Natural killer cell treated with Interleukin-12 subunit alpha and Interleukin-12 subunit beta and Interleukin-15 and Interleukin-18, amount 100 ng/mL, for 72 hours (primary cell): ENCODE measurements at regions not wholly inside any gene's neighbourhood (a gene's known extent, or its start where the extent isn't known, plus 50 kb on each side); places are given as distances from the start of the nearest gene placed in this dataset.
A peak's percentile ranks its signal among the peaks of the same experiment; 100 is the strongest.
"Not testable (repeated sequence)": the region's sequence is repeated elsewhere in the genome, so short reads cannot be mapped to it uniquely, and the experiment has no call there.

Experiments
- ATAC-seq, 2 donors: fragments of 150-1000 bp; cut with Tn5 transposase in 1 of 2; sonication (Bioruptor Pico), chemical (Tn5 transposase) in 1 of 2; 2 replicates each; pipeline ENCODE4 v1.10.0; 2021
- DNase-seq: peaks from one replicate; pipeline ENCODE4 v3.0.0; 2022; ENCODE audit warnings: low spot score
- H3K27ac Mint-ChIP-seq, 2 donors: 1 replicate in 1 of 2; 2 replicates in 1 of 2; pipeline ENCODE4 v1.8.0; 2022; ENCODE audit warnings: mixed read lengths in 2 of 2, mild to moderate bottlenecking in 1 of 2, moderate library complexity in 1 of 2
- H3K27me3 Mint-ChIP-seq, 2 donors: 1 replicate in 1 of 2; 2 replicates in 1 of 2; pipeline ENCODE4 v1.8.0; 2022; ENCODE audit warnings: mixed read lengths in 2 of 2
- H3K36me3 Mint-ChIP-seq: one replicate; pipeline ENCODE4 v1.8.0; 2022; ENCODE audit warnings: mixed read lengths
- H3K4me1 Mint-ChIP-seq, 2 donors: 1 replicate in 1 of 2; 2 replicates in 1 of 2; pipeline ENCODE4 v1.8.0; 2022; ENCODE audit warnings: low read depth in 2 of 2, mixed read lengths in 2 of 2, mild to moderate bottlenecking in 1 of 2
- H3K4me3 Mint-ChIP-seq: one replicate; pipeline ENCODE4 v1.8.0; 2022; ENCODE audit warnings: mixed read lengths
- H3K9me3 Mint-ChIP-seq: 2 replicates; pipeline ENCODE4 v1.8.0; 2022; ENCODE audit warnings: mixed read lengths

DNA sequence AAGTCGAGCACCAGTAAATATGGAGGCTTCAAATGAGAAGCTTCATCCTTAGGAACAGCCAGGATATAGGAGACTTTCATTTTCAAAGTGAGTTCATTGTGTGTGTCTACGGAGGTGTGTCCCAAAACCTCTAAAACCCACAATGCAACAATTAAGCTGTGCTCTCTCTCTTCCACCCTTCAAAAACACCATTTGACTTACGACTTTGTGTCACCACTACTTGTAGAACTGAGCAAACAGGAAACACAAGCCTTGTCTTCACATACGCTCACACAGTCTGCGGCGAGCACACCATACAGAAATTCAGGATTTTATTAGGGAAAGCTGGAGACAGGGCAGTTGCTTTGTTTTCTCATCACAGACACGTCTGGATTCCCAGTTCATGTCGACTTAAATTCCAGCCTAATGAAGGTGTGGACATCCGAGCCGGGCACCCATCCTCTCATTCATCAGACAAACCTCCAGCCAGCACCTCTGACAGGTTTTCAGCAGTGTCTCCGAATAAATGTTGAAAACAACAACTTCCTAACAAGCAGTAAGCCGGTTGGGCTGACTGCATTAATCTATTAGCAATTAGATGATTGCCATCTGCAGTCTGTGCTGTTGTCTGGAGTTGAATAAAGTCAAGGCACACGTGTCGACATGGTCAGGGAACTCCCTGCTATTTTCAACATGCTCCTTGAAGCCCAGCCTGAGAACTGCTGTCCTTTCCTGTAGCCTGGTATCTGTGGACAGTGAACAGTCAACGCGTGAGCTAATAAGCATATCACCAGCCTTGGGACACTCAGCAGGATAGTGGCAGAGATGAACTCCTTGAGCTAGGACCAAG is 1411.1 kb downstream of the BRD1 start:
- peak in 1 of 2 donors; percentile 31 for ATAC-seq

DNA sequence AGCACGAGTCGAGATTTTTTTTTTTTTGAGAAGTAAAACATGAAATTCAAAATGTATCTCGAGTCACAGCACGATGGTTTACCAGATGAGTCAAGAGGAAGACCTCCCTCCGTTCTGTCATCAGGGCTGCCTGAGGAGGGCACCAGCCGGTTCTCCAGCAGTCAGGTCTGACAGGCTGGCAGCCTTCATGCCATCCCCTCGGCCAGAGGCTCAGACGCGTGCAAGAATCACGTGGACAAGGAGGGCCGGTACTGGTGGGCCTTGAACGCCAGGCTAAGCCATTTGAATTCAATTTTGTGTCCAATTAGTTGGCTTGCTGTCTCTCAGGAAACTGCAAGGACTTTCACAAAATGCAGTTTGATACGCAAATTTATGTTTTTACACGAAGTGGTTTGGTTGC is 1412.2 kb downstream of the BRD1 start:
- DNase-seq, result no peak
- no peak overlapping the region for H3K4me3 Mint-ChIP-seq
- no peaks in the 10 kb centered on the region for H3K9me3 Mint-ChIP-seq
- peaks cover 21 to 42% of the 10 kb centered on the region in 2 donors for H3K27me3 Mint-ChIP-seq
- no peak overlapping the region for H3K27ac Mint-ChIP-seq
- no peaks in the 10 kb centered on the region for H3K4me1 Mint-ChIP-seq
- no peaks in the 10 kb centered on the region for H3K36me3 Mint-ChIP-seq
- ATAC-seq, result no peak

More for the DNA sequence above, 1411.1 kb downstream of the BRD1 start:
- H3K4me1 Mint-ChIP-seq, result no peaks in the 10 kb centered on the region
- no peaks in the 10 kb centered on the region for H3K9me3 Mint-ChIP-seq
- no peaks in the 10 kb centered on the region for H3K36me3 Mint-ChIP-seq
- peak; percentile 8 for DNase-seq
- peaks cover 20 to 39% of the 10 kb centered on the region in 2 donors for H3K27me3 Mint-ChIP-seq
- H3K4me3 Mint-ChIP-seq, result no peak overlapping the region
- H3K27ac Mint-ChIP-seq, result no peak overlapping the region

DNA sequence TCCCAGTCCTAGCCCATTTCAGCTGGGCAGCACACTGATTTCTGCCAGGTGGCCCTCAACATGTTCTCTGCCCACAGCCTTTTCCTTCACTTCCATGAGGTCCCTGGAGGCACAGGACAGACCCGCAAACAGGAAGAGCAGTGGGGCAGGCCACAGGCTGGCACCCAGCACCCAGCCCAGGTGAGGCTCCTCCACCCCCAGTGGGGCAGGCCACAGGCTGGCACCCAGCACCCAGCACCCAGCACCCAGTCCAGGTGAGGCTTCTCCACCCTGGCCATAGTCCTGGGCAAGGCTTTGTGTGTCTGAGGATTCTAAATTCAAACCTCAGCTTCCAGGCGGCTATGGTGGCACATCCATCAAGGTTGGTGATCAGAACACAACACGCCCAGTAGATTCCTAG is 1413.0 kb downstream of the BRD1 start:
- Mint-ChIP-seq H3K36me3 (no peaks in the 10 kb centered on the region), H3K4me3 (no peak overlapping the region), H3K27ac (no peak overlapping the region), H3K27me3 (peaks cover 21 to 43% of the 10 kb centered on the region in 2 donors), H3K4me1 (no peaks in the 10 kb centered on the region), H3K9me3 (no peaks in the 10 kb centered on the region)
- DNase-seq, result peak; percentile 44
- no peak for ATAC-seq

DNA sequence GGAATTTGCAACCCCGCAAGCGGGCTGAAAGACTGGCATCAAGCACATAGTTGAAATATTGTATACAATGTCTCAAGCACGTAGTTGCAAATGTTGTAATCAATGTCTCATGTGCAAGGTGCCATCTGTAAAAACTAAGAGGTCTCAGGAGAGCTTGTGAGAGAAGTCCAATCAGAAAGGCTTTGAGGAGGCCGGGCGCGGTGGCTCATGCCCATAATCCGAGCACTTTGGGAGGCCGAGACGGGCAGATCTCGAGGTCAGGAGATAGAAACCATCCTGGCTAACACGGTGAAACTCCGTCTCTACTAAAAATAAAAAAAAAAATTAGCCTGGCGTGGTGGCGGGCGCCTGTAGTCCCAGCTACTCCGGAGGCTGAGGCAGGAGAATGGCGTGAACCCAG is 1414.7 kb downstream of the BRD1 start:
- H3K4me3 Mint-ChIP-seq, H3K36me3 Mint-ChIP-seq, ATAC-seq, H3K9me3 Mint-ChIP-seq, H3K27ac Mint-ChIP-seq, H3K4me1 Mint-ChIP-seq: not testable (repeated sequence)
- DNase-seq, result peak; percentile 23
- H3K27me3 Mint-ChIP-seq, result peaks cover 26 to 48% of the 10 kb centered on the region in 2 donors

DNA sequence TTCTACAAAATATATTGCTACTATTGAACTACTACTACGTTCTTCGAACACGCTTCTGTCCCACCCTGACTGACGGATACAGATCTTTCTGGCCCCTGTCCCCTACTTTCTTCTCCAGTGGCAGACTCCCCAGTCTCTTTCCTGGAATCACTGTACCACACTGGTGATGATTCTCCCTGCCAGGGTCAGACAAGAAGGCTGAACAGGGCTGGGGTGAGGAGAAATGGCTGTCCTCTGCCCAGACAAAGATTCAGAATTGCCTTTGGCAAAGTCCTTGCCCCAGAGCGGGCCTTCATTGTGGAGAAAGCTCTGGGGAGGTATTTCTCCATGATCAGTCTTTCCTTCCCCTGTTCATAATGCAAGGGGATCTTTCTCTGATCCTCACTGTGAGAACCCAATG is 1417.1 kb downstream of the BRD1 start:
- DNase-seq (no peak), ATAC-seq (peak in 1 of 2 donors; percentile 40)
- H3K27ac Mint-ChIP-seq, result no peak overlapping the region
- no peaks in the 10 kb centered on the region for H3K36me3 Mint-ChIP-seq
- no peaks in the 10 kb centered on the region for H3K4me1 Mint-ChIP-seq
- peaks cover 24 to 52% of the 10 kb centered on the region in 2 donors for H3K27me3 Mint-ChIP-seq
- no peak overlapping the region for H3K4me3 Mint-ChIP-seq
- no peaks in the 10 kb centered on the region for H3K9me3 Mint-ChIP-seq

DNA sequence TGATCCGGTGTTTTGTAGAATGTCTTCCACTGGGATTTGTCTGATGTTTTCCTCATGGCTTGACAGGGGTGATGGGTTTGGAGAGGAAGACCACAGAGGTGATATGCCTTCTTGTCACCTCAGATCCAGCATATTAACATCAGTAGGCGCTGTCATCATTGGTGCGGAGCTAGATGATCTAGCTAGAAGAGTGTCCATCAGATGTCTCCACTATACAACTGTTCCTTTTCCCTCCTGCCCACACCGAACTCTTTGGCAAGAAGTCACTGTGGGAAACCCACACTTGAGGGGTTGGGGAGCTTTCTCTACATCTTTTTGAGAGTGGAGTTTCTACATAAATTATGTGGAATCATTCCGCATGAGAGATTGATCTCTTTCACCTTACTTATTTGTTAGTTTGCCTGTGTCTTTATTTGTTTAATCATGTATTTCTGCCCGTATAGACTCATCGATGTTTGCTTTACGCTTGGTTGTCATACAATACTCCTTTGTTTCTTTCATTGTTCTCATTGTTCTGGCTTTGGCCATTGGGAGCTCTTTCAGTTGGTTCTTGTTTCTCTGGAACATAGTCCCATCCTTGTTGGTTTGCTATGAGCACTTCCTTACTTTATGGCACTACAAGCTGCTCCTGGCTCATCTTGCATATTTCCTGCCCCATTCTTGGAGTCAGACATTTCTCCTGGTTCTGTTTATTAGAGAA is 1420.3 kb downstream of the BRD1 start:
- Mint-ChIP-seq H3K9me3 (no peaks in the 10 kb centered on the region), H3K36me3 (no peaks in the 10 kb centered on the region), H3K4me3 (no peak overlapping the region), H3K27me3 (peaks cover 17 to 41% of the 10 kb centered on the region in 2 donors), H3K4me1 (no peaks in the 10 kb centered on the region), H3K27ac (no peak overlapping the region)
- DNase-seq, result peak; percentile 26
- ATAC-seq, result no peak

DNA sequence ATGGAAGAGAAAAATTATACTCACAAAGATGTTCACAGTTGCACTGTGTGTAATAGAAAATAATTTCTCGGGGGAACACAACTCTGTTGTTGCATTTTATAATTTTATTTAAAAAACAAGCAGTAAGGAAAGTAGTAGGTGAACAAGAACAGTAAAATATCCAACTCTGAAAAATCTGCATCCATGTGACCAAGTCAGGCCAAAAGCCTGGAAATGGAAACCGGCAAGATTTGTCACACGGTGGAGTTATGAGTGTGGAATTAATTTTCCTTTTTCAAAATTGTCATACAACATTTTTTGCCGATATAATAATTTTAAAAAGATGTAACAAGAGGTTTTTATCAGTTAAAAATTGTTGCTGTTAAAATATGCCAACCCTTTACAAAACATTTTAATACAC is 1421.5 kb downstream of the BRD1 start:
- Mint-ChIP-seq H3K4me1 (no peaks in the 10 kb centered on the region), H3K9me3 (no peaks in the 10 kb centered on the region), H3K27me3 (peaks cover 16 to 36% of the 10 kb centered on the region in 2 donors), H3K4me3 (no peak overlapping the region), H3K36me3 (no peaks in the 10 kb centered on the region), H3K27ac (no peak overlapping the region)
- no peak for DNase-seq
- ATAC-seq, result no peak

DNA sequence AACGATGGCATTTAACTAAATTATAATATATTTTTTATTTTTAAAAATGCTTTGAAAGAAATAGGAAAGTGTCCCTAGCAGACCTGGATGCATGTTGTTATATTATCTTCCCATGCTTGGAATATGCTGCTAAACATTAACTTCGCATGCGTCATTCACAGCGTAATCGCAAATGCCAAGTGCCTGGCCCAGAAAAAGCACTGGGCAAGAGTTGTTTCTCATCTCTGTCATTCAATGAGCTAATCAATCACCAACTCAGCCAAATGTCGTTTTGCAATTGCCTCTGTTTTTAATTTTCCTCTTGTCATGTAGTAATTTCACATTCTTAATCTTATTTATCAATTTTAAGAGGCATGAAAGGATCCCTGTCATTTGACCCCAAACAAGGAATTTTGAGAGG is 1421.9 kb downstream of the BRD1 start:
- Mint-ChIP-seq H3K4me1 (no peaks in the 10 kb centered on the region), H3K36me3 (no peaks in the 10 kb centered on the region), H3K9me3 (no peaks in the 10 kb centered on the region), H3K4me3 (no peak overlapping the region), H3K27ac (no peak overlapping the region), H3K27me3 (peaks cover 13 to 32% of the 10 kb centered on the region in 2 donors)
- ATAC-seq, result no peak
- no peak for DNase-seq

DNA sequence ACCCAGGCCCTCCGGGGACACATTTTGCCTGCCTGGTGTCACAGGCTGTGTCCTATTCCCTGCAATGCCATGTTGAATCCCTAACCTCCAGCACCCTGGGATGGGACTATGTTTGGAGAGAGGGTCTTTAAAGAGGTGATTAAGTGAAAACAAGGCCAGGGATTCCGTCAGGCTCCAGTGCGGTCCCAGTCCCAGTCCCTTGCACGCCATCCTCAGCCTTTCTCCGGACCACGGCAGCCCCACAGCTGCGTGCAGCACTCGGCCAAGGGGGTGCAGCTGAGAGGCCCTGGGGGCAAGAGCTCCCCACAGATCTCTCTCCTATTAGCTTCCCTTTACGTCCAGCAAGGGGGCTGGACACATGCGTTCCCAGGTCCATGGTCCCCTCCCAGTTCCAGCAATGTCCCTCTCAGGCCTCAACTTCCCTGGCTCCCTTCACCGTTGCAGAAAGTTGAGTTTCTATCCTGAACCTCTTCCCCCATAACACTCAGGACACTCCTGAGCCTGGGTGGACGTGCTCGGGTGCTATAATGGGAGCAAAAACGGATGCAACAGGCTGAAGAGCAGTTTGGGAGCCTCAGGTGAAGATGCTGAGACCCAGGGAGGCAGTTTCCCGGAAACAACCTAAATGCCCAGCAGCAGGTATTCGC is 1422.7 kb downstream of the BRD1 start:
- ATAC-seq (peak in 1 of 2 donors; percentile 24), DNase-seq (peak; percentile 44)
- H3K27me3 Mint-ChIP-seq, result peaks cover 10 to 24% of the 10 kb centered on the region in 2 donors
- H3K36me3 Mint-ChIP-seq, result no peaks in the 10 kb centered on the region
- H3K4me1 Mint-ChIP-seq, result no peaks in the 10 kb centered on the region
- no peak overlapping the region for H3K4me3 Mint-ChIP-seq
- H3K9me3 Mint-ChIP-seq, result no peaks in the 10 kb centered on the region
- H3K27ac Mint-ChIP-seq, result no peak overlapping the region

DNA sequence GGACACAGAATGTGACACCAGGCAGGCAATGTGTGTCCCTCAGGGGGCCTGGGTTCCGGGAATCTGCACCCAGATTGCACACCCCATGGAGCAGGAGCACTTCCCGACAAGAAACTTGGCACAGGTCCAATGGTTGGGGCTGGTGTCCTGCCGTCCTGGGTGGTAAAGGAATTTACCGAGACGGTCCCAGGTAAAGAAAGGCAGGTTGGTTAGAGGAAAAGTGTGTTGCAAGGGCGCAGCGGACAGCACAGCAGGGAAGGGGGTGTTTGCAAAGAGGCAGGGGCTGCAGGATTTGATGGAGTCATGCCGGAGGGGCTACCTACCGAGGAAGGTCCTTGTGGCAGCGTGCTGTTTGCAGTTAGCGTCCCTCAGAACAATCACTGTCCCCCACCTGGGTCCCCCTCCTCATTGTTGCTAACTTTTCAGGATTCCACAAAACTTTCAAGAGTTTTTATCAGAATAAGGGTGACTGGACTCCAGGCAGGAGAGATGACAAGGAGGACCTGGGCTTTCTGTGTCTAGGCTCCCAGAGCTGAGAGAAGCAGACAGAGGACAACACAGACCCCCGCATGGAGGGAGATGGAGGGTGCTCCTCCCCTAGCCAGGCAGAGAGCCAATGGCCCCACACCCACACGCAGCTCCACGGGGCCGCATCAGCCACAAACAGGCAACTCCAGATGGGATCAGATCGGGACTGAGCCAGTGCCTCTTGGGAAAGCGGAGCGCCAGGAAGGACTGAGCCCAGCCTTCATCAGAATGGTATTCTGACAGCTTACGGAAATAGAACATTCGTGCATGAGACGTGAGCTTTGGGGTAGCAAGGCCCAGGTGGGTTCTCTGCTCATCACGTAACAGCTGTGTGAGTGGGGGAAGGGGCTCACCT is 1423.9 kb downstream of the BRD1 start:
- no peaks in the 10 kb centered on the region for H3K36me3 Mint-ChIP-seq
- H3K4me1 Mint-ChIP-seq, result no peaks in the 10 kb centered on the region
- peak; percentile 56 for DNase-seq
- peaks cover 15 to 26% of the 10 kb centered on the region in 2 donors for H3K27me3 Mint-ChIP-seq
- peak in 1 of 2 donors; percentile 18 for ATAC-seq
- H3K4me3 Mint-ChIP-seq, result no peak overlapping the region
- H3K27ac Mint-ChIP-seq, result no peak overlapping the region
- no peaks in the 10 kb centered on the region for H3K9me3 Mint-ChIP-seq

DNA sequence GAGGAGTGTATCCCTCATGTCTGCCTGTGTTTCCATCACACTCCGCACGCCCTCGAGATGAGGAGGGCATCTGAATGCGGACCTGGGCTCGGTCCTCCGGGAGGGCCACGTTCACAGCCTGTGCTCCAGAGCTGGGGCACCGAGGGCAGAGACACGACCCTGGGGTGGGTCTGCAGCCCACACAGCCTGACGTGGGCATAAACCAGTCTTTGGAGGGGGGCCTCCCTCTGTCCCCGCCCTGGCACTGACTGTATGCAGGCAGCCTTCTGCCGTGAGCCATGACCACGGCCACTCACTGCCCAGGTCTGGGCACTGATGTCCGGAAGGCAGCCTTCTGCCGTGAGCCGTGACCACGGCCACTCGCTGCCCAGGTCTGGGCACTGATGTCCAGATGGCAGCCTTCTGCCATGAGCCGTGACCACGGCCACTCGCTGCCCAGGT is 1425.1 kb downstream of the BRD1 start:
- Mint-ChIP-seq H3K36me3 (no peaks in the 10 kb centered on the region), H3K27ac (no peak overlapping the region), H3K4me1 (no peaks in the 10 kb centered on the region), H3K4me3 (no peak overlapping the region), H3K9me3 (no peaks in the 10 kb centered on the region), H3K27me3 (peaks cover 8 to 23% of the 10 kb centered on the region in 2 donors)
- ATAC-seq (peak in 1 of 2 donors; percentile 21), DNase-seq (peak; percentile 45)

DNA sequence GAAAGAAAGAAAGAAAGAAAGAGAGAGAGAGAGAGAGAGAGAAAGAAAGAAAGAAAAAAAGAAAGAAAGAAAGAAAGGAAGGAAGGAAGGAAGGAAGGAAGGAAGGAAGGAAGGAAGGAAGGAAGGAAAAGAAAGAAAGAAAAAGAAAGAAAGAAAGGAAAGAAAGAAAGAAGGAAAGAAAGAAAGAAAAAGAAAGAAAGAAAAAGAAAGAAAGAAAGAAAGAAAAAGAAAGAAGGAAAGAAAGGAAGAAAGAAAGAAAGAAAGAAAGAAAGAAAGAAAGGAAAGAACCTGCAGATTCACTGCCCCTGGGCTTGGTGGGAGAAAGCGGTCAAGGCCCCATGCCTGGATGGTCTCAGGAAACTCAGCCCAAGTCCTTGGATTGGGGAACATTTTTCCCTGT is 1426.2 kb downstream of the BRD1 start:
- DNase-seq, H3K9me3 Mint-ChIP-seq, H3K4me1 Mint-ChIP-seq, H3K36me3 Mint-ChIP-seq, H3K4me3 Mint-ChIP-seq, H3K27ac Mint-ChIP-seq, ATAC-seq: not testable (repeated sequence)
- H3K27me3 Mint-ChIP-seq, result peaks cover 6 to 16% of the 10 kb centered on the region in 2 donors

DNA sequence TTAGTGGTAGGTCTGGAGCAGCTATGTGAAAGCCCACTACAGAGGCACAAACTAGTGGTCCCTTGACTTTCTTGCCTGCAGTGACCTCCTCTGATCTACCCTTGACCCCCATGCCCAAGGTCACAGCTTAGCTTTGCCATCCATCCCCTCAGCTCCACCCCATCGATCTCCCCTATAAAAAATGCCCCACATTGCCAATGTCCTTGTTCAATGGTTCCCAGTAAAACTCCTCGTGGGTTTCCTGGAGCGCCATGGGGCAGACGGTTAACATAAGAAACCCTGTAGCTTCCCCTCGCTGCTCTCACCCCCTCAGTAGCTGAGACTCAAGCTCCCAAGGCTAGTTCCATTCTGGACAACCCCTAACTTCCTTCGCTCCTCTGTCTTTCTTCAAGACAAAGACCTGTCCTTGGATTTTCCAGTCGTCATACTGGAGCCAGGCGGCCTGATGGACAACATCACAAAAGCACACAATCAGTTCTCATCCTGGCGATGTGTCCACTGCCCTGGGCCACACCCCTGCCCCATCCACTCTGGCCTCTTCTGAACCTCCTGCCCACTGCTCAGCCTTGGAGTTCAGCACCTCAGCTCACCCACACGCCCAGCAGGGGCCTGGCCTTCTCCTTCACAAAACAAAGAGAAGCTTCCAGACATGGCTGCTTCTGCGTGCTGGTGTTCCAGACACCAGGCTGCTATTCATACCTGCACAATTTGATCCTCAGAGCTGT is 1429.3 kb downstream of the BRD1 start:
- H3K9me3 Mint-ChIP-seq, result no peaks in the 10 kb centered on the region
- no peaks in the 10 kb centered on the region for H3K4me1 Mint-ChIP-seq
- no peak overlapping the region for H3K4me3 Mint-ChIP-seq
- DNase-seq (no peak), ATAC-seq (no peak)
- H3K27ac Mint-ChIP-seq, result no peak overlapping the region
- H3K36me3 Mint-ChIP-seq, result no peaks in the 10 kb centered on the region
- peaks cover 6 to 16% of the 10 kb centered on the region in 2 donors for H3K27me3 Mint-ChIP-seq
